ENCODE measurements at regions not wholly inside any gene's neighbourhood (a gene's known extent, or its start where the extent isn't known, plus 50 kb on each side); places are given as distances from the start of the nearest gene placed in this dataset.

DNA sequence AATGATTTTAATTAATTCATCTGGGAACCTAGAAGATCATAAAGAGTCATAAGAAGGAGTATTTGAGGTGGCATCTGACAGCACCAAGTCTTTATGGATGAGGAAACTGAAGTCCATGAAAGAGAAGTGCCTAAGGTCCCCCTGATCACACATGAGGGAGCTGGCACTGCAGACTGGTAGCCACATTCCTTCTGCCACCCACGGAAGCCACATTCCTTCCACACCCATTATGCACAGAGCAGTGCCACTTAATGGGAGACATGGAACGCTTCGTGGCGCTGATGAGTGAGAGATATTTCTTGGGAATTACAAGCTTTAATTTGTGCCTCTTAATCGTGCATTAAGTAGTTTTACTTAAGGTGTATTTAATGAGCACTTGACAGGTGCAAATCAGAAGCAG is 139.3 kb upstream of the NTF3 start:
- Histone ChIP-seq H3K36me3 (ENCODE audit: insufficient read depth, low read length) (no peaks in the 10 kb centered on the region), H3K4me1 (ENCODE audit: insufficient read depth, low read length) (no peaks in the 10 kb centered on the region), H3K79me2 (ENCODE audit: insufficient read depth, low read length) (no peaks in the 10 kb centered on the region), H3K4me3 (ENCODE audit: insufficient read depth, low read length) (no peak overlapping the region), H3K4me2 (ENCODE audit: insufficient read depth, low read length) (no peak overlapping the region), H3K27ac (ENCODE audit: low read depth, low read length) (no peak overlapping the region), H2AFZ (ENCODE audit: low read length) (no peak overlapping the region), H3K9me3 (ENCODE audit: low read depth, low read length) (no peaks in the 10 kb centered on the region), H4K20me1 (ENCODE audit: insufficient read depth, low read length) (no peaks in the 10 kb centered on the region), H3K27me3 (ENCODE audit: insufficient read depth, low read length) (no peaks in the 10 kb centered on the region)
- TF ChIP-seq, protein P1, sequence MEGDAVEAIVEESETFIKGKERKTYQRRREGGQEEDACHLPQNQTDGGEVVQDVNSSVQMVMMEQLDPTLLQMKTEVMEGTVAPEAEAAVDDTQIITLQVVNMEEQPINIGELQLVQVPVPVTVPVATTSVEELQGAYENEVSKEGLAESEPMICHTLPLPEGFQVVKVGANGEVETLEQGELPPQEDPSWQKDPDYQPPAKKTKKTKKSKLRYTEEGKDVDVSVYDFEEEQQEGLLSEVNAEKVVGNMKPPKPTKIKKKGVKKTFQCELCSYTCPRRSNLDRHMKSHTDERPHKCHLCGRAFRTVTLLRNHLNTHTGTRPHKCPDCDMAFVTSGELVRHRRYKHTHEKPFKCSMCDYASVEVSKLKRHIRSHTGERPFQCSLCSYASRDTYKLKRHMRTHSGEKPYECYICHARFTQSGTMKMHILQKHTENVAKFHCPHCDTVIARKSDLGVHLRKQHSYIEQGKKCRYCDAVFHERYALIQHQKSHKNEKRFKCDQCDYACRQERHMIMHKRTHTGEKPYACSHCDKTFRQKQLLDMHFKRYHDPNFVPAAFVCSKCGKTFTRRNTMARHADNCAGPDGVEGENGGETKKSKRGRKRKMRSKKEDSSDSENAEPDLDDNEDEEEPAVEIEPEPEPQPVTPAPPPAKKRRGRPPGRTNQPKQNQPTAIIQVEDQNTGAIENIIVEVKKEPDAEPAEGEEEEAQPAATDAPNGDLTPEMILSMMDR (IDR thresholded peaks at IDR 0.05; ENCODE audit: extremely low read depth, low read depth, low read length), result no peak
- peak; percentile 41 for DNase-seq (ENCODE audit: insufficient read length, low spot score, missing footprints)

DNA sequence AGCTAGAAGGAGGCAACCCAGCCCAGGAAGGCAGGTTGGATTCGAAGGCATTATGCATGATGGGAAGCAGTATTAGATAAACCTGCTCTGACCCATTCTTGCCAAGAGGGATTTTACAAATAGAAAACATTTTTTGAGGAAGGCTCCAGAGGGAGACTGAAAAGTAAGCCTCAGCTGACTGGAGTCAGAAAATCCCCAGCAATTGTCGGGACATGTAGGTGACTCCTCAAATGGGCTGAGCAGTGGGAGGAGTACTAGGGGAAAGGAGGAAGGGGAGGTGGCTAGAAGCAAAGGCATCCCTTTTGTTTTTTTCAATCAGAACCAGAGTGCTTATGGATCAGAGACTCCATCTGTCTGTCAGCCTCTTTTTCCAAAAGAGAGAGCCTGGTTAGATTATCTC is 138.1 kb upstream of the NTF3 start:
- H4K20me1 ChIP-seq (ENCODE audit: insufficient read depth, low read length), result no peaks in the 10 kb centered on the region
- H3K4me2 ChIP-seq (ENCODE audit: insufficient read depth, low read length), result no peak overlapping the region
- no peaks in the 10 kb centered on the region for H3K36me3 ChIP-seq (ENCODE audit: insufficient read depth, low read length)
- H3K79me2 ChIP-seq (ENCODE audit: insufficient read depth, low read length), result no peaks in the 10 kb centered on the region
- H3K27me3 ChIP-seq (ENCODE audit: insufficient read depth, low read length), result no peaks in the 10 kb centered on the region
- H3K4me3 ChIP-seq (ENCODE audit: insufficient read depth, low read length), result no peak overlapping the region
- DNase-seq (ENCODE audit: insufficient read length, low spot score, missing footprints), result no peak
- H3K27ac ChIP-seq (ENCODE audit: low read depth, low read length), result no peak overlapping the region
- H3K9me3 ChIP-seq (ENCODE audit: low read depth, low read length), result no peaks in the 10 kb centered on the region
- H3K4me1 ChIP-seq (ENCODE audit: insufficient read depth, low read length), result no peaks in the 10 kb centered on the region
- H2AFZ ChIP-seq (ENCODE audit: low read length), result no peak overlapping the region
- TF ChIP-seq, protein P1 (IDR thresholded peaks at IDR 0.05; ENCODE audit: extremely low read depth, low read depth, low read length), result no peak

DNA sequence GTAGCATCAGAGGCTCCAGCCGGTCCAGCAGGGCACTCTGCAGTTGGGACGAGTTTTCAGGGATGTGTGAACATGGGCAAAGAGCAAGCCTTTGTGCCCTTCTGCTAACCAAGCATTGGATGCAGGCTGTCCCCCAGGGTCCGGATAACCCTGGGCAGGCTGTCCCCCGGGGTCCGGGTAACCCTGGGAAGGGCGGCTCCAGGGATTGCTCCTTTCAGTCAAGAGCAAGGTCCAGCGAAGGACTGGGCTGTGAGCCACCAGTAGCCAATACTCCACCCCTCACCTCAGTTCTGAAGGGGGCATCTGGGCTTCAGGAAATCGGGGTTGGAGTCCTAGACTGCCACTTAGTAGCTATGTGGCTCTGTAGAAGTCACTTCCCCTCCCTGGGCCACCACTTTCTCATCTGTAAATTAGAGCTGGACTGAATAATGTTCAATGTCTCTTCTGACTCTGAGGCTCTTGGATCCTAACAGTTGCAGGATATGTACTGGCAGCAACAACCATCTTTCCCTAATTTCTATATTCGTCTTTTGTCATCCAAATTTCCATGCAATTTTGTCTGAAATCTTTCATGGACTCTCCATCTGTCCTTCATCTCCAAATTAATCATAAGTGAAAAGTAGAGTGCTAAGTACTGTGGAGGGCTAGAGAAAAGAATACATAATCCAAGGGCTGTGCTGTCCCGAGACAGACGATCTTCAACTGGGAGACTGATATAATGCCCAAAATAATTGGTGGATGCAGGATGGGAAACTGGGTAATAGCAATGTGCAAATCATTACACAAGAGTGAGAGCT is 137.4 kb upstream of the NTF3 start:
- H3K4me1 ChIP-seq (ENCODE audit: insufficient read depth, low read length), result no peaks in the 10 kb centered on the region
- H3K27ac ChIP-seq (ENCODE audit: low read depth, low read length), result no peak overlapping the region
- H3K79me2 ChIP-seq (ENCODE audit: insufficient read depth, low read length), result no peaks in the 10 kb centered on the region
- no peaks in the 10 kb centered on the region for H3K9me3 ChIP-seq (ENCODE audit: low read depth, low read length)
- no peak overlapping the region for H3K4me2 ChIP-seq (ENCODE audit: insufficient read depth, low read length)
- TF ChIP-seq, protein P1 (IDR thresholded peaks at IDR 0.05; ENCODE audit: extremely low read depth, low read depth, low read length), result no peak
- H4K20me1 ChIP-seq (ENCODE audit: insufficient read depth, low read length), result no peaks in the 10 kb centered on the region
- H2AFZ ChIP-seq (ENCODE audit: low read length), result no peak overlapping the region
- no peak overlapping the region for H3K4me3 ChIP-seq (ENCODE audit: insufficient read depth, low read length)
- no peaks in the 10 kb centered on the region for H3K36me3 ChIP-seq (ENCODE audit: insufficient read depth, low read length)
- H3K27me3 ChIP-seq (ENCODE audit: insufficient read depth, low read length), result no peaks in the 10 kb centered on the region
- DNase-seq (ENCODE audit: insufficient read length, low spot score, missing footprints), result no peak

DNA sequence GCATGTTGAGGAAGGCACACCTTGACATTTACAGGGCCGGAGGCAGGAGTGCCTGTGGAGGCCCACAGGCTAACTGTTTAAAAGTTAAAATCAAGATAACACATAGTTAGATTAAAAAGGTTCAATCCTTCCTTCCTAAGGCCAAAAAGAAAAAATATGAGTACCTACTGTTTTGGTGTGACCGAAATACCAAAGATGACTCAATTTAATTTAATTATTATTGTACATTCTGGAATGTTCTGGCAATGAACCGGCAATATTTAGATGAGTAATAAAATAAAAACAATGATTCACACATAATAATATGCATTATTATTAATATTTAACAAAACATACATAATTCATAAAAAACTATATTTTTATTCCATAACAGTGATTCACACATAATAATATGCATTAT is 136.8 kb upstream of the NTF3 start:
- Histone ChIP-seq H3K4me2 (ENCODE audit: insufficient read depth, low read length) (no peak overlapping the region), H3K4me1 (ENCODE audit: insufficient read depth, low read length) (no peaks in the 10 kb centered on the region), H2AFZ (ENCODE audit: low read length) (no peak overlapping the region), H4K20me1 (ENCODE audit: insufficient read depth, low read length) (no peaks in the 10 kb centered on the region), H3K9me3 (ENCODE audit: low read depth, low read length) (no peaks in the 10 kb centered on the region), H3K27me3 (ENCODE audit: insufficient read depth, low read length) (no peaks in the 10 kb centered on the region), H3K36me3 (ENCODE audit: insufficient read depth, low read length) (no peaks in the 10 kb centered on the region), H3K27ac (ENCODE audit: low read depth, low read length) (no peak overlapping the region), H3K79me2 (ENCODE audit: insufficient read depth, low read length) (no peaks in the 10 kb centered on the region), H3K4me3 (ENCODE audit: insufficient read depth, low read length) (no peak overlapping the region)
- TF ChIP-seq, protein P1 (IDR thresholded peaks at IDR 0.05; ENCODE audit: extremely low read depth, low read depth, low read length), result no peak
- no peak for DNase-seq (ENCODE audit: insufficient read length, low spot score, missing footprints)

Data from osteoblast (primary cell).